ENCODE measurements at regions not wholly inside any gene's neighbourhood (a gene's known extent, or its start where the extent isn't known, plus 50 kb on each side); places are given as distances from the start of the nearest gene placed in this dataset.

DNA sequence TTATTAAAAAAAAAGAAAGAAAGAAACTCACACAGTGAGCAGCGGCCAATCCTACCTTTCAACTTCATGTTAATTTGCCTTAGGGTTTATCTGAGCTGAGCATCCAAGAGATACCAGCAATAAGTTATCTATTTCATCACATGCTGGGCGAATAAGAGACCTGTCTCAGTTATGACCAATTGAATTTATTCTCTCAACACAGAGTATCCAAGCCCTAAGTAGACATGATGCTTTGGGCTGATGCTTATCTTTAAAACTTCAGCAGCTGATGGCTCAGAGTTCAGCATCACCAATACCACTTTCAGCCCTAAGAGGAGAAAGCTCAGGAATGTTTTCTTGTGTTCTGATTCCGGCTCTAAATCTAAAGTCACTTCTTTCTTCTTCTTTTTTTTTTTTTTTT is 489.0 kb upstream of the ZFHX3 start:
- no peak for ATAC-seq

GRCh38 chr16:73531021-73531420 is 483.1 kb upstream of the ZFHX3 start:
- intact Hi-C loops (cut with DNase I, micrococcal nuclease) = no loop called here
- H3K4me3 ChIP-seq = no peak overlapping the region
- no peaks in the 10 kb centered on the region for H3K36me3 ChIP-seq (ENCODE audit: low read depth)
- TF ChIP-seq CTCF (IDR thresholded peaks at IDR 0.05) = no peak
- no peak for ATAC-seq
- DNase-seq = no peak
- no peaks in the 10 kb centered on the region for H3K4me1 ChIP-seq (ENCODE audit: low read depth)
- H3K9me3 ChIP-seq = no peaks in the 10 kb centered on the region

More for the DNA sequence above, 489.0 kb upstream of the ZFHX3 start:
- no peak for TF ChIP-seq CTCF (IDR thresholded peaks at IDR 0.05)
- no peaks in the 10 kb centered on the region for H3K9me3 ChIP-seq
- no peak overlapping the region for H3K4me3 ChIP-seq
- no peak for DNase-seq
- no peaks in the 10 kb centered on the region for H3K36me3 ChIP-seq (ENCODE audit: low read depth)
- intact Hi-C loops (cut with DNase I, micrococcal nuclease) = no loop called here
- no peaks in the 10 kb centered on the region for H3K4me1 ChIP-seq (ENCODE audit: low read depth)

DNA sequence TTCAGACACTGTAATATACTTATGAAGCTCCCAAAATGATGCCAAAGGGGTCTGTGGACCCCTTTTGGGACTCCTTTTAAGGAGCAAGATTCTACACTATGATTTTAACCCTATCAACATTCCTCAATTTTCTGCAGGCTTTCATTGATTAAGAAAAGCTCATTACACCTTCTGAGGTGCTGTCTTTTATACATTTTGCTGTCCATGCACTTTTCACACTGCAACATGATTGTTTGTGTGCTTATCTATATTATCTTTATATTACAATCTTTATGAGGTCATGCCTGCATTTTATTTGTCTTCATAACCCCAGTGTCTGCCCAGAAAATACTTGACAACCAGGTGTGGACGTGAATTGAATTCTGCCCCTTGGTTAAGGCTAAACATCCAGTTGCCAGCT is 482.6 kb upstream of the ZFHX3 start:
- intact Hi-C loops (cut with DNase I, micrococcal nuclease) = no loop called here
- Histone ChIP-seq H3K4me3 (no peak overlapping the region), H3K36me3 (ENCODE audit: low read depth) (no peaks in the 10 kb centered on the region), H3K9me3 (no peaks in the 10 kb centered on the region), H3K4me1 (ENCODE audit: low read depth) (no peaks in the 10 kb centered on the region)
- ATAC-seq = no peak
- no peak for TF ChIP-seq CTCF (IDR thresholded peaks at IDR 0.05)
- no peak for DNase-seq

DNA sequence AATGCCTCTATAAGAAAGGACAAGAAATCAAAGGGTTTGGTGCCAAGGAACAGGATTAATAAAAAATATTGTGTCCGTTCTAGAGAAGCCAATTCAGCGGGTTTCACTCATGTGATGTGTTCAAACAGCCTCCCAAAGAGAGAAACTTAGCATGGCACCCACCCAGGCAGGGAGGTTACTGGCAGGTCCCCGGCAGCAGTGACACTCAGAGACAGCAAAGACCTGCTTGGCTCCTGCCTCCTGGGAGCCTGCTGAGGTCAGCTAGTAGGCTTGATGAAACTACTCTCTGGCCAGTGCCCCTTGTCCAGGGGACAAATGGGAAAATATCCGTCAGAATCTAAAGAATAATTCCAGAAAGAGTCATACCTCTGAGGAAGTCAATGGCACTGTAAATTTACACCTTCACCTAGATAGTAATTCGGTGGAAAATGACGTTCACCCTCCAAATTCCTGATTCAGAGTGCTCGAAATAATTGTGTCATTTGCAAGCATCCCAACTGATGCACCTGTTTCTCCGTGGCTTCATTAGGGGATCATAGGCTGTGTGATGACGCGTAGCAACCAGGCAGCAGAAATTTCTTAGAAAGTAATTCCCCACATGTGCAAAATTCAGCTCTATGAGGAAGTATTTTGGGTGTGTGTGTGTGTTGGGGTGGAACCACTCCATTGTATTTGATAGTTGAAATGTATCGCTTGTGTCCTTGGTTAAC is 481.5 kb upstream of the ZFHX3 start:
- DNase-seq = no peak
- H3K4me1 ChIP-seq (ENCODE audit: low read depth) = no peaks in the 10 kb centered on the region
- intact Hi-C loops (cut with DNase I, micrococcal nuclease) = no loop called here
- ATAC-seq = no peak
- no peaks in the 10 kb centered on the region for H3K9me3 ChIP-seq
- TF ChIP-seq CTCF (IDR thresholded peaks at IDR 0.05) = no peak
- no peaks in the 10 kb centered on the region for H3K36me3 ChIP-seq (ENCODE audit: low read depth)
- H3K4me3 ChIP-seq = no peak overlapping the region

DNA sequence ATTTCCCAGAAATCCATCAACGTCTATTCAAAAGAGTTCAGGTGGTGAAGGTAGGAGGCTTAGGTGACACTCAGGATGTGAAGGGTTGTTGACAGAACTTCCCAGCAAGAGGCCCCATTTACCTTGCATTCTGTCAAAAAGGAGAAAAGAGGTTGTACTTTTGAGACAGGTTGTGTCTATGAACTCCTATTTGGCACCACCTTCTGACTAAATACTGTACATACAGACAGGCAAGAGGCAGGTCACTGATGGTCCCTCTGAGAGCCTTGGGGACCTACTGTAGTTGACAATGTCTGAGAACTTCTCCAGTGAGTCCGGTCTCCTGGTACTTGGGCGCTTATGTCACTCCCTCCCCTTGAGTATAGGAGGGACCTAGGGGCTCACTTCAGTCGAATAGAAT is 479.3 kb upstream of the ZFHX3 start:
- no peak for DNase-seq
- ATAC-seq = no peak
- Histone ChIP-seq H3K4me3 (no peak overlapping the region), H3K36me3 (ENCODE audit: low read depth) (no peaks in the 10 kb centered on the region), H3K4me1 (ENCODE audit: low read depth) (no peaks in the 10 kb centered on the region), H3K9me3 (no peaks in the 10 kb centered on the region)
- intact Hi-C loops (cut with DNase I, micrococcal nuclease) = no loop called here
- TF ChIP-seq CTCF (IDR thresholded peaks at IDR 0.05) = no peak
